GM20000 (cell line): ENCODE measurements at regions not wholly inside any gene's neighbourhood (a gene's known extent, or its start where the extent isn't known, plus 50 kb on each side); places are given as distances from the start of the nearest gene placed in this dataset.

ENCODE experiments used
- DNase-seq: peaks from one replicate; pipeline ENCODE4 v3.0.0; 2012; ENCODE audit warnings: low spot score
- TF ChIP-seq, protein P1 (sequence below): IDR thresholded peaks from 2 replicates; pipeline ENCODE4 v1.5.1; 2012; ENCODE audit warnings: mild to moderate bottlenecking, control low read depth; ENCODE audit errors: extremely low read depth, missing control alignments

- DNase-seq: no peak
- TF ChIP-seq, protein P1, sequence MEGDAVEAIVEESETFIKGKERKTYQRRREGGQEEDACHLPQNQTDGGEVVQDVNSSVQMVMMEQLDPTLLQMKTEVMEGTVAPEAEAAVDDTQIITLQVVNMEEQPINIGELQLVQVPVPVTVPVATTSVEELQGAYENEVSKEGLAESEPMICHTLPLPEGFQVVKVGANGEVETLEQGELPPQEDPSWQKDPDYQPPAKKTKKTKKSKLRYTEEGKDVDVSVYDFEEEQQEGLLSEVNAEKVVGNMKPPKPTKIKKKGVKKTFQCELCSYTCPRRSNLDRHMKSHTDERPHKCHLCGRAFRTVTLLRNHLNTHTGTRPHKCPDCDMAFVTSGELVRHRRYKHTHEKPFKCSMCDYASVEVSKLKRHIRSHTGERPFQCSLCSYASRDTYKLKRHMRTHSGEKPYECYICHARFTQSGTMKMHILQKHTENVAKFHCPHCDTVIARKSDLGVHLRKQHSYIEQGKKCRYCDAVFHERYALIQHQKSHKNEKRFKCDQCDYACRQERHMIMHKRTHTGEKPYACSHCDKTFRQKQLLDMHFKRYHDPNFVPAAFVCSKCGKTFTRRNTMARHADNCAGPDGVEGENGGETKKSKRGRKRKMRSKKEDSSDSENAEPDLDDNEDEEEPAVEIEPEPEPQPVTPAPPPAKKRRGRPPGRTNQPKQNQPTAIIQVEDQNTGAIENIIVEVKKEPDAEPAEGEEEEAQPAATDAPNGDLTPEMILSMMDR: no peak
These were observed 141.5 kb downstream of the B3GNT2 start for GRCh38 chr2:62337403-62337802.

DNA sequence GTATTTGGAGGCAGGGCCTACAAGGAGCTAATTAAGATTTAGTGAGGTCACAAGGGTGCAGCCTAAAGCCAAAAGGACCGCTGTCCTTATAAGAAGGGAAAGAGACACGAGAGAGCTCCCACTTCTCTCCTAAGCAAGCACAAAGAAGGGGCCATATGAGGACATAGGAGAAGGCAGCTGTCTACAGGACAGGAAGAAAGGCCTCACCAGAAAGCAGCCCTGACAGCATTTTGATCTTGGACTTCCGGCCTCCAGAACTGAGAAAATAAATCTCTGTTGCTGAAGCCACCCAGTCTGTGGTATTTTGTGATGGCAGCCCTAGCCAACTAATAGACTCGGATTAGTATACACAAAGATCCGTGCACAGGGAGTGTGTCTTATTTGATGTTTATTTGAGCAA, 139.7 kb downstream of the B3GNT2 start:
- DNase-seq: no peak
- TF ChIP-seq, protein P1: no peak

DNA sequence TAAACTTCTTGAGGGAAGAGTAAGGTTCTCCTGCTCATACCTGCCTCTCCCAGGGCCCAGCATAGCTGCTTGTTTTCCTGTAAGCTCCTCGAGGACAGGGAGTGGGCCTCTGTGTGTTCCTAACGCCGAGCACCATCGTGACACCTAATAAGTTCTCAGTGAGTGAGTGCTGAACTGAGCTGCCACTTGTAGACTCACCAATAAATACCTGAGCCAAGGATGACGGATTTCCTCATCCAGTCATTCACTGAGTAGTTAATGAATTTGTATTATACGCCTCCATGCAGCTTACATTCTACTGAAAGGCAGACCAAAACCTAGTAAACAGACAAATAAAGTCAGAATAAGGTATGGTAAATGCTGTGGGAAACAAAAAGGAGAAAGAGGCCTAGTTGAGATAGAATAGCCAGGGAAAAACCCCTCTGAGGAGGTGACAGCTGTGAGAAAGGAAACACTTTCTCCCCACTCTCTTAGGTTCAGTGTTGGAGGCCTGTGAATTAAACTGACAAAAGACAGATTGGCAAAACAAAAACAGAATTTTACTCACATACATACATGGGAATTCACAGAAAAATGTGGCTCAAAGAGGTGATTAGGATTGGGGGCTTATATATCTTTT, 138.6 kb downstream of the B3GNT2 start:
- TF ChIP-seq, protein P1: no peak
- DNase-seq: peak; percentile 51

DNA sequence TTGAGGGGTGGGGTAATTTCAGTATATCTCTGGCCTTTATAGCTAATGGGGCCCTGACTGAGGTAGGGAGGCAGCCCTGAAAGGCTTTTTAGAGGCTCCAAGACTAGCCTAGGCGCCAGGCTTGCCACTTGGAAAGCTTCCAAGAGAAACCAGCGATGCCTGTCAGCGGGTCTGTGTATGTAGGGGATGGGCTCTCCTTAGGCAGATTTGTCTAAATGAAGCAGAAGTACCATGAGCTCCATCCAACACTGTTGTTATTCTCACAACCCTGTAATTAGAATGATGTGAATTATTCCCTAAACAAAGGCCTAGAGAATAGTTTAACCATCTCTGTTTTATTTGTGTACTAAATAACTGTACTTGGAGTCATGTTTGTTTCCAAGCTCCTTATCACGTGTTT, 138.1 kb downstream of the B3GNT2 start:
- TF ChIP-seq, protein P1: no peak
- no peak for DNase-seq

- no peak for DNase-seq
- TF ChIP-seq, protein P1: no peak
These were observed 135.0 kb downstream of the B3GNT2 start for GRCh38 chr2:62330959-62331358.

DNA sequence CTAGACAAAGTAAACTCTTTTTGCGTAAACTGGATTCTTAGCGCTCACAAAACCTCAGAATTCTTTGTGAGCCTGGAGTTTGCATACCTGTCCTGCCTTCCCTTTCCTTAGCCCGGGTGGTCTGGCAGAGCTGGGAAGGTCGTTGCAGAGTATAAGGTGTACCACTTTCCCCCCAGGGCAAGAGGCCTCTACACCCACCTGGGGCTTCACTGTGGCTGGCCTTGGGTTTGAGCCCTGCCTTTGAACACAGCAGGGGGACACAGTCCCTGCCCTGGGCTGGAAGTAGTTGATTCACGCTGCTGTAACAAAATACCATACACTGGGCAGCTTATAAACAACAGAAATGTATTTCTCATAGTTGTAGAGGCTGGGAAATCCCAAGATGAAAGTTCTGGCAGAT, 133.9 kb downstream of the B3GNT2 start:
- TF ChIP-seq, protein P1: no peak
- no peak for DNase-seq

DNA sequence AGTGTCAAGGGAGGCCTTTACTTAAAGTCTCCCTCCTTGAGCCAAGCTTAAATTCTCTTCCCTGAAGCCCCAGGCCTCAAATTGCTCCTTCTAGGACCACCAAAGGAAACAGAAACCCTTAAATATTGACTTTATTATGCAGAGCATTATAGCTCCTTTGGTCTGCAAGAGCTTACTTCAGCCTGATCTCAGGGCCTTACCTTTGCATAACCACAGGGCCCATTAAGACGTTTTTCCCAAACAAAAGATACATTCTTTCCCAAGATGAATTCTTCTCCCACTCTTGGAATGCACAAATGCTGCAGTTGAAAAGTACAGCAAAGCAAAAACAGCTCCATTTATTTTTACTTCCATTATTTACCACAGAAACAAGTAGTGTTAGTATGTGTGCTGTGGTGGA, 130.8 kb downstream of the B3GNT2 start:
- no peak for DNase-seq
- TF ChIP-seq, protein P1: no peak
